ENCODE measurements at regions not wholly inside any gene's neighbourhood (a gene's known extent, or its start where the extent isn't known, plus 50 kb on each side); places are given as distances from the start of the nearest gene placed in this dataset.

GRCh38 chr6:151698931-151699700 is 108.4 kb upstream of the ESR1 start:
- TF ChIP-seq POLR2AphosphoS5 (IDR thresholded peaks at IDR 0.05) (no peak), CTCF (IDR thresholded peaks at IDR 0.05) (no peak), POLR2A (IDR thresholded peaks at IDR 0.05; ENCODE audit: low read depth) (no peak)
